GM18907 (cell line): ENCODE measurements at regions not wholly inside any gene's neighbourhood (a gene's known extent, or its start where the extent isn't known, plus 50 kb on each side); places are given as distances from the start of the nearest gene placed in this dataset.

Experiments used
- ATAC-seq: cut with Tn5 transposase; IDR thresholded peaks from one replicate; pipeline ENCODE4 v1.9.1; 2021; ENCODE audit warnings: mild to moderate bottlenecking, moderate library complexity; ENCODE audit not compliant: unreplicated experiment

- no peak for ATAC-seq
Observed at GRCh38 chr12:63321373-63321772, 170.4 kb upstream of the AVPR1A start.

GRCh38 chr12:63319936-63320633 is 169.1 kb upstream of the AVPR1A start:
- no peak for ATAC-seq

GRCh38 chr12:63319386-63319785 is 168.4 kb upstream of the AVPR1A start:
- peak; percentile 90 for ATAC-seq

GRCh38 chr12:63318933-63319332 is 167.9 kb upstream of the AVPR1A start:
- ATAC-seq: peak; percentile 63

GRCh38 chr12:63318313-63318712 is 167.3 kb upstream of the AVPR1A start:
- no peak for ATAC-seq

- ATAC-seq: no peak
Observed at GRCh38 chr12:63317880-63318279, 166.9 kb upstream of the AVPR1A start.

GRCh38 chr12:63317286-63317846 is 166.4 kb upstream of the AVPR1A start:
- no peak for ATAC-seq

- ATAC-seq: peak; percentile 99
Observed at GRCh38 chr12:63313139-63313538, 162.1 kb upstream of the AVPR1A start.

GRCh38 chr12:63308671-63309070 is 157.7 kb upstream of the AVPR1A start:
- no peak for ATAC-seq

GRCh38 chr12:63307849-63308248 is 156.8 kb upstream of the AVPR1A start:
- ATAC-seq: no peak

- ATAC-seq: peak; percentile 60
Observed at GRCh38 chr12:63305901-63306875, 155.2 kb upstream of the AVPR1A start.

GRCh38 chr12:63304887-63305316 is 153.9 kb upstream of the AVPR1A start:
- ATAC-seq: peak; percentile 48

GRCh38 chr12:63302941-63303536 is 152.0 kb upstream of the AVPR1A start:
- ATAC-seq: peak; percentile 23

GRCh38 chr12:63302269-63302940 is 151.4 kb upstream of the AVPR1A start:
- ATAC-seq: peak; percentile 86

GRCh38 chr12:63301311-63301710 is 150.3 kb upstream of the AVPR1A start:
- no peak for ATAC-seq

- ATAC-seq: no peak
Observed at GRCh38 chr12:63298386-63298930, 147.5 kb upstream of the AVPR1A start.

GRCh38 chr12:63294327-63294632 is 143.3 kb upstream of the AVPR1A start:
- ATAC-seq: peak; percentile 96

- no peak for ATAC-seq
Observed at GRCh38 chr12:63292471-63293221, 141.6 kb upstream of the AVPR1A start.

GRCh38 chr12:63276537-63277365 is 125.8 kb upstream of the AVPR1A start:
- ATAC-seq: peak; percentile 84
